DND-41 (cell line): ENCODE measurements at regions not wholly inside any gene's neighbourhood (a gene's known extent, or its start where the extent isn't known, plus 50 kb on each side); places are given as distances from the start of the nearest gene placed in this dataset.

Experiments used
- CTCF ChIP-seq: IDR thresholded peaks from 2 replicates; pipeline ENCODE4 v1.5.1; 2012; ENCODE audit warnings: borderline replicate concordance, low read length, moderate library complexity, mild to moderate bottlenecking; ENCODE audit not compliant: poor library complexity, severe bottlenecking; ENCODE audit errors: extremely low read depth
- EZH2 ChIP-seq: IDR thresholded peaks from 3 replicates; pipeline ENCODE4 v1.6.1; 2012; ENCODE audit warnings: borderline replicate concordance, low read depth, mild to moderate bottlenecking, moderate library complexity, low read length, inconsistent platforms; ENCODE audit not compliant: severe bottlenecking

DNA sequence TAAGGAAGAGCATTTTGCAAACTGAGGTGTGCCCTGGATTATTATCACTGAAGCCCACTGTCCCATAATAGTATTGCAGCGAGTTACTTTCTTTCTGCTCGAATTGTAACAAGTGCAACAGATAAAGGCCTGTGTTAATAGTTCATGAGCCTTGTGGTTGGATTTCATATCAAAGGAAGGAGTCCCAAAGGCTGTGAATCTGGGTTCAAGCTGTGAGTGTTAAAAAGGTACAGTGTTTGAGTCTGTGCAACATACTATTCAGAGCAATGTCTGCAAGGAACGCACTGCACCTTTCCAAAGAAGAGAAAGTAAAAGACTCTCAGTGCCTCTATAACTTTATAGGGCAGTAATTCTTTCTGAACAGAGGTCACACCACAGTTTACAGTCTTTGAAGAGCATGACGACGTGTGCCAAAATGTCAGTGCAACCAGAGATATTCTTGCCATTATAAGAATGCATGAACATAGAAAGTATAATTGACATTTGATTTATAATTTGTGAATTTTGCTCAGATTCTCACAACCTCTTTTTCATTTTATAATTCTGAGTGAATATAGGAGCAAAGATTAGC is 79.1 kb downstream of the CDC7 start:
- TF ChIP-seq CTCF, result no peak
- no peak for TF ChIP-seq EZH2
